Tibial artery (tissue), 4 donors: ENCODE measurements at regions not wholly inside any gene's neighbourhood (a gene's known extent, or its start where the extent isn't known, plus 50 kb on each side); places are given as distances from the start of the nearest gene placed in this dataset.

Experiments
- DNase-seq, 2 donors: peaks; one replicate each; pipeline ENCODE4 v3.0.0-alpha.2; 2019
- H3K27ac ChIP-seq, 2 donors: fragments of 200-600 bp; sonication (generic) in 1 of 2; 1 replicate in 1 of 2; 2 replicates in 1 of 2; pipeline ENCODE4 v1.5.1; 2018 to 2019; ENCODE audit warnings: mild to moderate bottlenecking in 1 of 2
- H3K27me3 ChIP-seq, 2 donors: fragments of 200-600 bp; sonication (generic) in 1 of 2; one replicate each; pipeline versions ENCODE4 v1.5.1 to v1.6.0; 2016 to 2019
- H3K36me3 ChIP-seq, 3 donors: fragments of 200-600 bp; sonication (generic) in 2 of 3; one replicate each; pipeline ENCODE4 v1.5.1; 2016 to 2019; ENCODE audit warnings: mild to moderate bottlenecking in 2 of 3
- H3K4me1 ChIP-seq, 4 donors: fragments of 200-600 bp; sonication (generic) in 2 of 4; 1 replicate in 3 of 4; 2 replicates in 1 of 4; pipeline ENCODE4 v1.5.1; 2016 to 2019
- H3K4me3 ChIP-seq, 2 donors: fragments of 200-600 bp; sonication (generic) in 1 of 2; 1 replicate in 1 of 2; 2 replicates in 1 of 2; pipeline ENCODE4 v1.5.1; 2018 to 2019; ENCODE audit warnings: mild to moderate bottlenecking in 2 of 2
- H3K9me3 ChIP-seq, 3 donors: fragments of 200-600 bp; sonication (generic) in 1 of 3; one replicate each; pipeline ENCODE4 v1.5.1; 2016 to 2019
- intact Hi-C: fragments of 100-400 bp; cut with DNase I; formaldehyde crosslinking; loops from one replicate; pipeline ENCODE4 v1.15.0; 2023; ENCODE audit warnings: low total_unique reads
- TF ChIP-seq, protein P1 (sequence below), 2 experiments: fragments of 200-600 bp in 1 of 2; fragments of 450-650 bp in 1 of 2; IDR thresholded peaks; one replicate each; pipeline ENCODE4 v1.5.1; 2017 to 2019; ENCODE audit warnings: antibody characterized with exemption in 2 of 2, mild to moderate bottlenecking in 1 of 2, moderate library complexity in 1 of 2

DNA sequence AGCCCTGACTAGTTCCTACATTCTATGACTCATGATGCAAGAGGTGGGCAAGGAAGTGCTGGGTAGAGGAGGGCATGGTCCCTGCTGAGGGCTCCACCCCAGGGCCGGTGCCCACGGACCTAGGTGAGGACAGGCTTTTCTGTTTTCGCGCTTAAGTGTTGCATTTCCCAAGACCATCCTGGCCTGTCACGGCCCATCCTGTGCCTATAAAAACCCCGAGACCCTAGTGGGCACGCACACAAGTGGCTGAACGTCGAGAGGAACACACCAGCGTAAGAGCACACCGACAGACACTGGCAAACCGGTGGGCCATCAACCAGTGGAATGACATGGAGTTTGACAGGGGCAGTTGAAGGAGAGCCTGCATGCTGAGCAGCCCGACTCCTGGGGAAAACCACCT lies 680.7 kb upstream of the GHITM start:
- no peaks in the 10 kb centered on the region for H3K9me3 ChIP-seq
- no peaks in the 10 kb centered on the region for H3K27me3 ChIP-seq
- H3K36me3 ChIP-seq, result no peaks in the 10 kb centered on the region
- intact Hi-C loops, result no loop called here
- DNase-seq, result no peak
- H3K27ac ChIP-seq, result no peak overlapping the region
- H3K4me1 ChIP-seq, result no peaks in the 10 kb centered on the region
- TF ChIP-seq, protein P1, sequence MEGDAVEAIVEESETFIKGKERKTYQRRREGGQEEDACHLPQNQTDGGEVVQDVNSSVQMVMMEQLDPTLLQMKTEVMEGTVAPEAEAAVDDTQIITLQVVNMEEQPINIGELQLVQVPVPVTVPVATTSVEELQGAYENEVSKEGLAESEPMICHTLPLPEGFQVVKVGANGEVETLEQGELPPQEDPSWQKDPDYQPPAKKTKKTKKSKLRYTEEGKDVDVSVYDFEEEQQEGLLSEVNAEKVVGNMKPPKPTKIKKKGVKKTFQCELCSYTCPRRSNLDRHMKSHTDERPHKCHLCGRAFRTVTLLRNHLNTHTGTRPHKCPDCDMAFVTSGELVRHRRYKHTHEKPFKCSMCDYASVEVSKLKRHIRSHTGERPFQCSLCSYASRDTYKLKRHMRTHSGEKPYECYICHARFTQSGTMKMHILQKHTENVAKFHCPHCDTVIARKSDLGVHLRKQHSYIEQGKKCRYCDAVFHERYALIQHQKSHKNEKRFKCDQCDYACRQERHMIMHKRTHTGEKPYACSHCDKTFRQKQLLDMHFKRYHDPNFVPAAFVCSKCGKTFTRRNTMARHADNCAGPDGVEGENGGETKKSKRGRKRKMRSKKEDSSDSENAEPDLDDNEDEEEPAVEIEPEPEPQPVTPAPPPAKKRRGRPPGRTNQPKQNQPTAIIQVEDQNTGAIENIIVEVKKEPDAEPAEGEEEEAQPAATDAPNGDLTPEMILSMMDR (IDR thresholded peaks at IDR 0.05), result no peak
- H3K4me3 ChIP-seq, result no peak overlapping the region

DNA sequence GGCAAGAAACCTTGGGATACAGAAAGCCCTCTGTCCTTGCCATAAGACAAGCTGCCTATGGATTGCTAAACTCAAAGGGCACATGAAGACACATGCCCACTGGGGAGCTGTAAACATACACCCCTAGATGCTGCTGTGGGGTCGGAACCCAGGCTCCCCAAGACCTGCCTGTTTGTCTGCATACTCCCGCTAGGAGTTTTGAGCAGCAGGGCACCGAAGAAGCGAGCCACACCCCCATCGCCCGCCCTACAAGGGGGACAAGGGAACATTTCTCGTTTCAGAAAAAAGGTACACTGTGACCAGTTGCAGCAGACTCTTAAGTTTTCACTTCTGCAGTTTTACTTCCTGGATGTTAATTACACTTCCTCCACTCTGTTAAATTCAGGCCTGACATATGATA lies 680.2 kb upstream of the GHITM start:
- Histone ChIP-seq H3K27ac (no peak overlapping the region), H3K9me3 (no peaks in the 10 kb centered on the region), H3K36me3 (no peaks in the 10 kb centered on the region), H3K4me1 (no peaks in the 10 kb centered on the region), H3K27me3 (no peaks in the 10 kb centered on the region), H3K4me3 (no peak overlapping the region)
- TF ChIP-seq, protein P1 (IDR thresholded peaks at IDR 0.05), result no peak
- no peak for DNase-seq
- intact Hi-C loops, result no loop called here

DNA sequence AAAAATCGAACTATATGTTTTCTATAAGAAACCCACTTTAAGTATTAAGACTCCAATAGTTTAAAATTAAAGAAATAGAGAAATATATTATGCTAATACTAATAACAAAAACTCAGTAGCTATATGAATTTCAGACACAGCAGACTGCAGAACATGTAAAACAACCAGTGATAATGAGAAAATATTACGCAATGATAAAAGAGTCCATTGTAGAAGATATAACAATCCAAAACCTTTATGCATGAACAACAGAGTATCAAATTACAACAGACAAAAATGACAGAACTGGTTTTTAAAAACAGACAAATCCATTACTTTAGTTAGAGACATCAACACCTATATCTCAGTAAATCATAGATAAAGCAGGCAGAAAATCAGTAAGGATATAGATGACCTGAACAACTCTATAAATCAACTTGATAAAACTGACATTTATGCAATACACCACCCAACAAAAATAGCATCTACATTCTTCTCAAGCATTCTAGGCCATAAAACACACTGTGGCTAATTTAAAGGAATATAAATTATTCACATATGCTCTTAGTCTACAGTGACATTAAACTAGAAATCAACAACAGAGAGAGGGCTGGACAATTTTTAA lies 669.5 kb upstream of the GHITM start:
- Histone ChIP-seq H3K9me3 (no peaks in the 10 kb centered on the region), H3K4me1 (no peaks in the 10 kb centered on the region), H3K27me3 (no peaks in the 10 kb centered on the region), H3K27ac (no peak overlapping the region), H3K36me3 (no peaks in the 10 kb centered on the region), H3K4me3 (no peak overlapping the region)
- TF ChIP-seq, protein P1 (IDR thresholded peaks at IDR 0.05), result no peak
- intact Hi-C loops, result no loop called here
- no peak for DNase-seq

DNA sequence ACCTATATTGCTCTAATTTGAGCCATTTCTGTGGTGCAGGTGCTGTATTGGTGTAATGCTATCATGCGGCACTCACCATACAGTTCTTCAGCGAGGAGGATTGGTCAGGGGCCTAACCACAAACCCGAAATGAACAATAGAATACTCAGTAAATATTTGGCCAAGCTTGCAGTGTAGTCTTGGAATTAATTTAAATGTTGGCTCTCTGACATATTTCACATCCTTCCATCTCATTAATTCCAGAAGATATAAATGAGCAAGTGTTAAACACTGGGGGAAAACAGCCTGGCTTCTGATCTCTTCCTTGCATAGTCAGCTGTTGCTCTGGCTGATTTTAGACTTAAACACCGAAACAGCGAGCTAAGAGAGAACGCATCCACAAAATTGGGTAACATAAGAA lies 663.1 kb upstream of the GHITM start:
- no peak for DNase-seq
- no peak overlapping the region for H3K27ac ChIP-seq
- H3K4me3 ChIP-seq, result no peak overlapping the region
- H3K4me1 ChIP-seq, result no peaks in the 10 kb centered on the region
- TF ChIP-seq, protein P1 (IDR thresholded peaks at IDR 0.05), result no peak
- no peaks in the 10 kb centered on the region for H3K9me3 ChIP-seq
- intact Hi-C loops, result no loop called here
- H3K36me3 ChIP-seq, result no peaks in the 10 kb centered on the region
- no peaks in the 10 kb centered on the region for H3K27me3 ChIP-seq

DNA sequence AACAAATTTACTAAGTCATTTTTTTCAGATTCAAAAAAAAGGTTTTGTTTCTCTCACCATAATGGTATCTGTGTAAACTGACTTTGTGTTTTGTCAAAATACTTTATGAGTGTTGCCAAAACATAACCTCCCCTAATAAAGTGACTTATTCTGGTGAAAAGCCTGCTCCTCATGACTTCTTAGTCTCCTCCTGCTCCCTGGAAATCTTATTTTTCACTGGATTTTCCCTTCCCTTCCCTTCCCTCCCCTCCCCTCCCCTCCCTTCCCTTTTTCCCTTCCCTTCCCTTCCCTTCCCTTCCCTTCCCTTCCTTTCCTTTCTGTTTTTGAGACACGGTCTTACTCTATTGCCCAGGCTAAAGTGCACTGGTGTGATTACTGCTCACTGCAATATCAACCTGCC lies 650.1 kb upstream of the GHITM start:
- H3K4me3 ChIP-seq, result no peak overlapping the region
- intact Hi-C loops, result no loop called here
- TF ChIP-seq, protein P1 (IDR thresholded peaks at IDR 0.05), result no peak
- no peaks in the 10 kb centered on the region for H3K9me3 ChIP-seq
- H3K27me3 ChIP-seq, result no peaks in the 10 kb centered on the region
- H3K27ac ChIP-seq, result no peak overlapping the region
- H3K36me3 ChIP-seq, result no peaks in the 10 kb centered on the region
- DNase-seq, result no peak
- H3K4me1 ChIP-seq, result no peaks in the 10 kb centered on the region

DNA sequence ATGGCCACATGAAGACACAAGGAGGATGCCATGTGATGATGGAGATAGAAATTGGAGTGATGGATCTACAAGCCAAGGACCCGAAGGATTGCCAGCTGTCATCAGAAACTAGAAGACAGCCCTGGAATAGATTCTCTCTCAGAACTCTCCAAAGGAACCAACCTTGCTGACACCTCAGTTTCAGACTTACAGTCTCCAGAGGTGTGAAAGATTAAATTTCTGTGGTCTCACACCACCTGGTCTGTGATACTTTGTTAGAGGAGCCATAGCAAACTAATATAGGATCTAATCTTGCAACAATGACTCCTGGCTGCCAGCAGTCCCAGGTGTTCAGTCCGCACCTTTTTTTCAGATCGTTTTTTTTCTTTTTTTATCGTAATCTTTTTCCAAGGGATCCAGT lies 647.3 kb upstream of the GHITM start:
- DNase-seq, result no peak
- Histone ChIP-seq H3K36me3 (no peaks in the 10 kb centered on the region), H3K27ac (no peak overlapping the region), H3K27me3 (no peaks in the 10 kb centered on the region), H3K4me1 (no peaks in the 10 kb centered on the region), H3K4me3 (no peak overlapping the region), H3K9me3 (no peaks in the 10 kb centered on the region)
- TF ChIP-seq, protein P1 (IDR thresholded peaks at IDR 0.05), result no peak
- intact Hi-C loops, result no loop called here
